Sigmoid colon (tissue), 6 donors: ENCODE measurements at regions not wholly inside any gene's neighbourhood (a gene's known extent, or its start where the extent isn't known, plus 50 kb on each side); places are given as distances from the start of the nearest gene placed in this dataset.

Source experiments
- DNase-seq: peaks from one replicate; pipeline ENCODE4 v3.0.0-alpha.2; 2019
- H3K27ac ChIP-seq, 4 donors: fragments of 200-600 bp; sonication (generic); one replicate each; pipeline ENCODE4 v1.5.1; 2016 to 2019; ENCODE audit warnings: mild to moderate bottlenecking in 1 of 4
- H3K27me3 ChIP-seq, 3 donors: fragments of 200-600 bp; sonication (generic); one replicate each; pipeline ENCODE4 v1.5.1; 2019; ENCODE audit warnings: mild to moderate bottlenecking in 1 of 3
- H3K36me3 ChIP-seq, 4 donors: fragments of 200-600 bp; sonication (generic); one replicate each; pipeline ENCODE4 v1.5.1; 2016 to 2019
- H3K4me1 ChIP-seq, 4 donors: fragments of 200-600 bp; sonication (generic); one replicate each; pipeline ENCODE4 v1.5.1; 2017 to 2019
- H3K4me3 ChIP-seq, 4 donors: fragments of 200-600 bp; sonication (generic); one replicate each; pipeline ENCODE4 v1.5.1; 2017 to 2019; ENCODE audit warnings: mild to moderate bottlenecking in 2 of 4, moderate library complexity in 1 of 4
- H3K9me3 ChIP-seq, 4 donors: fragments of 200-600 bp in 3 of 4; sonication (generic) in 3 of 4; one replicate each; pipeline versions ENCODE4 v1.5.1 to v1.6.1; 2013 to 2019
- CTCF ChIP-seq, 4 experiments: fragments of 450-650 bp in 3 of 4; fragments of 200-600 bp in 1 of 4; IDR thresholded peaks; one replicate each; pipeline ENCODE4 v1.5.1; 2016 to 2019; ENCODE audit warnings: antibody characterized with exemption in 4 of 4, mild to moderate bottlenecking in 3 of 4, moderate library complexity in 2 of 4
- EP300 ChIP-seq, 4 donors: sonication (generic); formaldehyde crosslinking; IDR thresholded peaks; one replicate each; pipeline ENCODE4 v1.6.1; 2017; ENCODE audit warnings: antibody characterized with exemption in 4 of 4
- POLR2A ChIP-seq, 2 donors: fragments of 450-650 bp; IDR thresholded peaks; one replicate each; pipeline ENCODE4 v1.6.1; 2016; ENCODE audit warnings: antibody characterized with exemption in 2 of 2, mild to moderate bottlenecking in 2 of 2, moderate library complexity in 2 of 2
- POLR2AphosphoS5 ChIP-seq, 4 donors: sonication (generic); formaldehyde crosslinking; IDR thresholded peaks; one replicate each; pipeline ENCODE4 v1.6.1; 2017; ENCODE audit warnings: antibody characterized with exemption in 4 of 4
- WGBS, 2 donors: extraction: QIAGEN DNeasy Blood & Tissue Kit; methylation state at CpG; one replicate each; pipeline ENCODE4 v1.1.7; 2013; 5-methylcytosine and 5-hydroxymethylcytosine counted together
- intact Hi-C: fragments of 100-400 bp; cut with DNase I; formaldehyde crosslinking; loops from one replicate; pipeline ENCODE4 v1.15.1; 2023
- donor health status: healthy with polysubstance abuse.
- donor health status: healthy.

- Histone ChIP-seq H3K9me3 (no peaks in the 10 kb centered on the region), H3K4me3 (peak overlapping the region in 2 of 4 donors; percentile 2 to 16)
These were observed 266.4 kb upstream of the HES1 start for GRCh38 chr3:193869221-193870201.

GRCh38 chr3:193870376-193871219 is 265.4 kb upstream of the HES1 start:
- H3K36me3 ChIP-seq = no peaks in the 10 kb centered on the region
- TF ChIP-seq POLR2AphosphoS5 (IDR thresholded peaks at IDR 0.05) (no peak), POLR2A (IDR thresholded peaks at IDR 0.05) (no peak), EP300 (IDR thresholded peaks at IDR 0.05) (no peak), CTCF (IDR thresholded peaks at IDR 0.05) (no peak)
- no peaks in the 10 kb centered on the region for H3K27me3 ChIP-seq
- WGBS, 2 donors = 72 to 74% methylated on average over 18 of the region's 18 CpGs
- no peaks in the 10 kb centered on the region for H3K9me3 ChIP-seq
- no peak overlapping the region for H3K4me3 ChIP-seq
- H3K27ac ChIP-seq = no peak overlapping the region
- intact Hi-C loops = no loop called here
- DNase-seq = no peak
- peaks cover 0 to 22% (median 16%) of the 10 kb centered on the region in 4 donors for H3K4me1 ChIP-seq

More at GRCh38 chr3:193869221-193870201, 266.4 kb upstream of the HES1 start:
- Histone ChIP-seq H3K36me3 (no peaks in the 10 kb centered on the region), H3K27me3 (no peaks in the 10 kb centered on the region), H3K4me1 (peaks cover 0 to 30% (median 22%) of the 10 kb centered on the region in 4 donors), H3K27ac (peak overlapping the region in 3 of 4 donors; percentile 36 to 46 (median 36))
- 55 to 83% methylated on average over 71 of the region's 71 CpGs for WGBS, 2 donors
- TF ChIP-seq CTCF (IDR thresholded peaks at IDR 0.05) = no peak
- TF ChIP-seq POLR2AphosphoS5 (IDR thresholded peaks at IDR 0.05) = peak in 1 of 4 donors; percentile 30
- intact Hi-C loops = no loop called here
- DNase-seq = peak; percentile 73

GRCh38 chr3:193871220-193871485 is 264.8 kb upstream of the HES1 start:
- Histone ChIP-seq H3K27ac (no peak overlapping the region), H3K4me1 (peaks cover 0 to 16% (median 11%) of the 10 kb centered on the region in 4 donors), H3K4me3 (no peak overlapping the region), H3K36me3 (no peaks in the 10 kb centered on the region), H3K27me3 (no peaks in the 10 kb centered on the region), H3K9me3 (no peaks in the 10 kb centered on the region)
- intact Hi-C loops = no loop called here
- WGBS, 2 donors = 21 to 46% methylated on average over 3 of the region's 3 CpGs
- no peak for DNase-seq
- TF ChIP-seq EP300 (IDR thresholded peaks at IDR 0.05) (no peak), POLR2A (IDR thresholded peaks at IDR 0.05) (no peak), CTCF (IDR thresholded peaks at IDR 0.05) (no peak), POLR2AphosphoS5 (IDR thresholded peaks at IDR 0.05) (no peak)

- Histone ChIP-seq H3K27me3 (no peaks in the 10 kb centered on the region), H3K4me1 (peaks cover 0 to 7% (median 3%) of the 10 kb centered on the region in 4 donors), H3K4me3 (no peak overlapping the region), H3K9me3 (no peaks in the 10 kb centered on the region), H3K36me3 (no peaks in the 10 kb centered on the region), H3K27ac (no peak overlapping the region)
- TF ChIP-seq POLR2AphosphoS5 (IDR thresholded peaks at IDR 0.05) (no peak), EP300 (IDR thresholded peaks at IDR 0.05) (no peak), POLR2A (IDR thresholded peaks at IDR 0.05) (no peak), CTCF (IDR thresholded peaks at IDR 0.05) (no peak)
- 6 to 25% methylated on average over 2 of the region's 2 CpGs for WGBS, 2 donors
- no peak for DNase-seq
- intact Hi-C loops = no loop called here
These were observed 263.6 kb upstream of the HES1 start for GRCh38 chr3:193872265-193872753.
